ENCODE measurements at regions not wholly inside any gene's neighbourhood (a gene's known extent, or its start where the extent isn't known, plus 50 kb on each side); places are given as distances from the start of the nearest gene placed in this dataset.
A peak's percentile ranks its signal among the peaks of the same experiment; 100 is the strongest.
"Not testable (repeated sequence)": the region's sequence is repeated elsewhere in the genome, so short reads cannot be mapped to it uniquely, and the experiment has no call there.

GRCh38 chr6:97915537-97915936 lies 632.5 kb upstream of the MMS22L start:
- no peak for DNase-seq (ENCODE audit: low read depth in 2 of 2)

GRCh38 chr6:97917369-97917768 lies 634.4 kb upstream of the MMS22L start:
- DNase-seq (ENCODE audit: low read depth in 2 of 2) = no peak

- DNase-seq (ENCODE audit: low read depth in 2 of 2) = no peak
These were observed 636.0 kb upstream of the MMS22L start for GRCh38 chr6:97919046-97919445.

- DNase-seq (ENCODE audit: low read depth in 2 of 2) = peak in 1 of 2 experiments; percentile 1
These were observed 636.6 kb upstream of the MMS22L start for GRCh38 chr6:97919631-97920030.

GRCh38 chr6:97923249-97923648 lies 640.2 kb upstream of the MMS22L start:
- no peak for DNase-seq (ENCODE audit: low read depth in 2 of 2)

GRCh38 chr6:97925504-97925903 lies 642.5 kb upstream of the MMS22L start:
- DNase-seq (ENCODE audit: low read depth in 2 of 2) = peak in 1 of 2 experiments; percentile 1

- no peak for DNase-seq (ENCODE audit: low read depth in 2 of 2)
These were observed 656.6 kb upstream of the MMS22L start for GRCh38 chr6:97939440-97940168.

- DNase-seq (ENCODE audit: low read depth in 2 of 2) = peak; percentile 15 to 20
These were observed 664.8 kb upstream of the MMS22L start for GRCh38 chr6:97947841-97948240.

- DNase-seq (ENCODE audit: low read depth in 2 of 2) = no peak
These were observed 675.1 kb upstream of the MMS22L start for GRCh38 chr6:97958134-97958533.

- DNase-seq (ENCODE audit: low read depth in 2 of 2) = no peak
These were observed 680.2 kb upstream of the MMS22L start for GRCh38 chr6:97963193-97963592.

- no peak for DNase-seq (ENCODE audit: low read depth in 2 of 2)
These were observed 686.0 kb upstream of the MMS22L start for GRCh38 chr6:97969065-97969464.

GRCh38 chr6:97977084-97977483 lies 694.1 kb upstream of the MMS22L start:
- DNase-seq (ENCODE audit: low read depth in 2 of 2) = no peak

- DNase-seq (ENCODE audit: low read depth in 2 of 2) = no peak
These were observed 695.8 kb upstream of the MMS22L start for GRCh38 chr6:97978855-97979271.

GRCh38 chr6:97979285-97979684 lies 696.3 kb upstream of the MMS22L start:
- not testable (repeated sequence) for DNase-seq (ENCODE audit: low read depth in 2 of 2)

- no peak for DNase-seq (ENCODE audit: low read depth in 2 of 2)
These were observed 706.4 kb upstream of the MMS22L start for GRCh38 chr6:97989451-97989850.

GRCh38 chr6:97995158-97995557 lies 712.1 kb upstream of the MMS22L start:
- no peak for DNase-seq (ENCODE audit: low read depth in 2 of 2)

- DNase-seq (ENCODE audit: low read depth in 2 of 2) = no peak
These were observed 719.7 kb upstream of the MMS22L start for GRCh38 chr6:98002678-98003077.

GRCh38 chr6:98014442-98015201 lies 731.6 kb upstream of the MMS22L start:
- DNase-seq (ENCODE audit: low read depth in 2 of 2) = no peak

- DNase-seq (ENCODE audit: low read depth in 2 of 2) = no peak
These were observed 733.5 kb upstream of the MMS22L start for GRCh38 chr6:98016565-98016964.

GRCh38 chr6:98020222-98020621 lies 737.2 kb upstream of the MMS22L start:
- DNase-seq (ENCODE audit: low read depth in 2 of 2) = no peak

- DNase-seq (ENCODE audit: low read depth in 2 of 2) = no peak
These were observed 741.3 kb upstream of the MMS22L start for GRCh38 chr6:98024359-98024758.

GRCh38 chr6:98027898-98028297 lies 744.9 kb upstream of the MMS22L start:
- DNase-seq (ENCODE audit: low read depth in 2 of 2) = no peak

GRCh38 chr6:98033617-98034016 lies 750.6 kb upstream of the MMS22L start:
- no peak for DNase-seq (ENCODE audit: low read depth in 2 of 2)

Measured in fibroblast of skin of left quadriceps (primary cell).